Immature natural killer cell (primary cell): ENCODE measurements at regions not wholly inside any gene's neighbourhood (a gene's known extent, or its start where the extent isn't known, plus 50 kb on each side); places are given as distances from the start of the nearest gene placed in this dataset.
A peak's percentile ranks its signal among the peaks of the same experiment; 100 is the strongest.

Experiments used
- DNase-seq, 3 donors: peaks; one replicate each; pipeline ENCODE4 v3.0.0; 2022; ENCODE audit warnings: mixed read lengths in 1 of 3
- H3K27ac Mint-ChIP-seq, 6 donors: one replicate each; pipeline ENCODE4 v1.8.0; 2020; ENCODE audit warnings: mixed read lengths in 6 of 6, mild to moderate bottlenecking in 5 of 6, inconsistent platforms in 4 of 6, moderate library complexity in 3 of 6
- H3K27me3 Mint-ChIP-seq, 3 donors: one replicate each; pipeline ENCODE4 v1.8.0; 2020 to 2021; ENCODE audit warnings: low read depth in 3 of 3, mild to moderate bottlenecking in 3 of 3, mixed read lengths in 3 of 3, moderate library complexity in 3 of 3, inconsistent platforms in 1 of 3
- H3K36me3 Mint-ChIP-seq, 3 donors: one replicate each; pipeline ENCODE4 v1.8.0; 2020; ENCODE audit warnings: mixed read lengths in 3 of 3, inconsistent platforms in 2 of 3, mild to moderate bottlenecking in 2 of 3
- H3K4me1 Mint-ChIP-seq, 2 donors: one replicate each; pipeline ENCODE4 v1.8.0; 2020; ENCODE audit warnings: inconsistent platforms in 2 of 2, mild to moderate bottlenecking in 2 of 2, mixed read lengths in 2 of 2, moderate library complexity in 1 of 2
- H3K4me3 Mint-ChIP-seq, 5 donors: one replicate each; pipeline ENCODE4 v1.8.0; 2020; ENCODE audit warnings: mild to moderate bottlenecking in 5 of 5, mixed read lengths in 5 of 5, inconsistent platforms in 3 of 5, moderate library complexity in 3 of 5
- H3K9me3 Mint-ChIP-seq, 6 donors: one replicate each; pipeline ENCODE4 v1.8.0; 2020; ENCODE audit warnings: mild to moderate bottlenecking in 6 of 6, mixed read lengths in 6 of 6, inconsistent platforms in 4 of 6, moderate library complexity in 3 of 6

- Mint-ChIP-seq H3K27me3 (no peaks in the 10 kb centered on the region), H3K9me3 (peaks cover 3 to 32% (median 9%) of the 10 kb centered on the region in 6 donors), H3K4me3 (no peak overlapping the region), H3K4me1 (no peaks in the 10 kb centered on the region), H3K27ac (no peak overlapping the region), H3K36me3 (peaks cover 0 to 4% (median 0%) of the 10 kb centered on the region in 3 donors)
- no peak for DNase-seq
Observed at GRCh38 chr2:122831649-122832048, 1076.2 kb downstream of the TSN start.

- Mint-ChIP-seq H3K9me3 (peaks cover 5 to 35% (median 19%) of the 10 kb centered on the region in 6 donors), H3K36me3 (no peaks in the 10 kb centered on the region), H3K27ac (no peak overlapping the region), H3K27me3 (peaks cover 0 to 5% (median 1%) of the 10 kb centered on the region in 3 donors), H3K4me3 (no peak overlapping the region), H3K4me1 (no peaks in the 10 kb centered on the region)
- no peak for DNase-seq
Observed at GRCh38 chr2:122843503-122843902, 1088.1 kb downstream of the TSN start.

GRCh38 chr2:122851161-122851560 lies 1095.7 kb downstream of the TSN start:
- Mint-ChIP-seq H3K27ac (no peak overlapping the region), H3K4me3 (no peak overlapping the region), H3K4me1 (no peaks in the 10 kb centered on the region), H3K9me3 (peaks cover 0 to 28% (median 12%) of the 10 kb centered on the region in 6 donors), H3K27me3 (peaks cover 0 to 4% (median 0%) of the 10 kb centered on the region in 3 donors), H3K36me3 (no peaks in the 10 kb centered on the region)
- no peak for DNase-seq

- peaks cover 0 to 33% (median 12%) of the 10 kb centered on the region in 6 donors for H3K9me3 Mint-ChIP-seq
Observed at GRCh38 chr2:122851972-122852531, 1096.6 kb downstream of the TSN start.

GRCh38 chr2:122856696-122857095 lies 1101.2 kb downstream of the TSN start:
- Mint-ChIP-seq H3K27me3 (no peaks in the 10 kb centered on the region), H3K9me3 (peaks cover 0 to 49% (median 19%) of the 10 kb centered on the region in 6 donors), H3K4me1 (no peaks in the 10 kb centered on the region), H3K4me3 (no peak overlapping the region), H3K36me3 (no peaks in the 10 kb centered on the region), H3K27ac (no peak overlapping the region)
- DNase-seq, result no peak

More at GRCh38 chr2:122851972-122852531, 1096.6 kb downstream of the TSN start:
- no peaks in the 10 kb centered on the region for H3K36me3 Mint-ChIP-seq
- H3K4me1 Mint-ChIP-seq, result no peaks in the 10 kb centered on the region
- H3K4me3 Mint-ChIP-seq, result no peak overlapping the region
- no peak overlapping the region for H3K27ac Mint-ChIP-seq
- H3K27me3 Mint-ChIP-seq, result peaks cover 0 to 4% (median 0%) of the 10 kb centered on the region in 3 donors
- DNase-seq, result no peak

GRCh38 chr2:122858075-122858702 lies 1102.7 kb downstream of the TSN start:
- no peak overlapping the region for H3K4me3 Mint-ChIP-seq
- no peaks in the 10 kb centered on the region for H3K4me1 Mint-ChIP-seq
- no peak for DNase-seq
- peaks cover under 1 to 45% (median 17%) of the 10 kb centered on the region in 6 donors for H3K9me3 Mint-ChIP-seq
- H3K27me3 Mint-ChIP-seq, result no peaks in the 10 kb centered on the region
- H3K27ac Mint-ChIP-seq, result no peak overlapping the region
- no peaks in the 10 kb centered on the region for H3K36me3 Mint-ChIP-seq

GRCh38 chr2:122858813-122859212 lies 1103.4 kb downstream of the TSN start:
- H3K4me1 Mint-ChIP-seq, result no peaks in the 10 kb centered on the region
- H3K9me3 Mint-ChIP-seq, result peaks cover 3 to 42% (median 11%) of the 10 kb centered on the region in 6 donors

GRCh38 chr2:122859260-122859659 lies 1103.8 kb downstream of the TSN start:
- no peaks in the 10 kb centered on the region for H3K36me3 Mint-ChIP-seq
- DNase-seq, result no peak
- peaks cover 3 to 46% (median 13%) of the 10 kb centered on the region in 6 donors for H3K9me3 Mint-ChIP-seq
- H3K27ac Mint-ChIP-seq, result peak overlapping the region in 1 of 6 donors; percentile 13
- no peaks in the 10 kb centered on the region for H3K27me3 Mint-ChIP-seq
- no peaks in the 10 kb centered on the region for H3K4me1 Mint-ChIP-seq
- no peak overlapping the region for H3K4me3 Mint-ChIP-seq

More at GRCh38 chr2:122858813-122859212, 1103.4 kb downstream of the TSN start:
- no peak for DNase-seq
- Mint-ChIP-seq H3K27ac (no peak overlapping the region), H3K36me3 (no peaks in the 10 kb centered on the region), H3K27me3 (no peaks in the 10 kb centered on the region), H3K4me3 (no peak overlapping the region)

GRCh38 chr2:122863532-122863931 lies 1108.1 kb downstream of the TSN start:
- H3K9me3 Mint-ChIP-seq, result peaks cover 5 to 61% (median 18%) of the 10 kb centered on the region in 6 donors
- no peaks in the 10 kb centered on the region for H3K27me3 Mint-ChIP-seq
- H3K36me3 Mint-ChIP-seq, result no peaks in the 10 kb centered on the region
- no peak for DNase-seq
- H3K27ac Mint-ChIP-seq, result no peak overlapping the region
- H3K4me1 Mint-ChIP-seq, result no peaks in the 10 kb centered on the region
- H3K4me3 Mint-ChIP-seq, result no peak overlapping the region

- Mint-ChIP-seq H3K9me3 (peaks cover 3 to 55% (median 16%) of the 10 kb centered on the region in 6 donors), H3K27ac (no peak overlapping the region), H3K4me3 (no peak overlapping the region), H3K36me3 (no peaks in the 10 kb centered on the region), H3K27me3 (no peaks in the 10 kb centered on the region), H3K4me1 (no peaks in the 10 kb centered on the region)
- DNase-seq, result no peak
Observed at GRCh38 chr2:122864728-122865127, 1109.3 kb downstream of the TSN start.

- Mint-ChIP-seq H3K36me3 (no peaks in the 10 kb centered on the region), H3K27me3 (no peaks in the 10 kb centered on the region), H3K27ac (peak overlapping the region in 1 of 6 donors; percentile 5), H3K4me3 (no peak overlapping the region), H3K9me3 (peaks cover 1 to 55% (median 15%) of the 10 kb centered on the region in 6 donors), H3K4me1 (no peaks in the 10 kb centered on the region)
- DNase-seq, result no peak
Observed at GRCh38 chr2:122866095-122866494, 1110.6 kb downstream of the TSN start.

GRCh38 chr2:122867941-122868340 lies 1112.5 kb downstream of the TSN start:
- Mint-ChIP-seq H3K27me3 (no peaks in the 10 kb centered on the region), H3K9me3 (peaks cover 1 to 51% (median 14%) of the 10 kb centered on the region in 6 donors), H3K4me3 (no peak overlapping the region), H3K27ac (no peak overlapping the region), H3K4me1 (no peaks in the 10 kb centered on the region), H3K36me3 (no peaks in the 10 kb centered on the region)
- no peak for DNase-seq

- H3K4me1 Mint-ChIP-seq, result no peaks in the 10 kb centered on the region
- peaks cover 5 to 46% (median 14%) of the 10 kb centered on the region in 6 donors for H3K9me3 Mint-ChIP-seq
- no peak overlapping the region for H3K4me3 Mint-ChIP-seq
- no peak overlapping the region for H3K27ac Mint-ChIP-seq
- DNase-seq, result no peak
- no peaks in the 10 kb centered on the region for H3K27me3 Mint-ChIP-seq
- no peaks in the 10 kb centered on the region for H3K36me3 Mint-ChIP-seq
Observed at GRCh38 chr2:122868646-122869275, 1113.3 kb downstream of the TSN start.

GRCh38 chr2:122873951-122874350 lies 1118.5 kb downstream of the TSN start:
- H3K36me3 Mint-ChIP-seq, result no peaks in the 10 kb centered on the region
- peaks cover 4 to 33% (median 12%) of the 10 kb centered on the region in 6 donors for H3K9me3 Mint-ChIP-seq
- H3K4me1 Mint-ChIP-seq, result no peaks in the 10 kb centered on the region
- no peak overlapping the region for H3K27ac Mint-ChIP-seq
- H3K27me3 Mint-ChIP-seq, result no peaks in the 10 kb centered on the region
- DNase-seq, result no peak
- H3K4me3 Mint-ChIP-seq, result no peak overlapping the region
